ENCODE measurements at regions not wholly inside any gene's neighbourhood (a gene's known extent, or its start where the extent isn't known, plus 50 kb on each side); places are given as distances from the start of the nearest gene placed in this dataset.

DNA sequence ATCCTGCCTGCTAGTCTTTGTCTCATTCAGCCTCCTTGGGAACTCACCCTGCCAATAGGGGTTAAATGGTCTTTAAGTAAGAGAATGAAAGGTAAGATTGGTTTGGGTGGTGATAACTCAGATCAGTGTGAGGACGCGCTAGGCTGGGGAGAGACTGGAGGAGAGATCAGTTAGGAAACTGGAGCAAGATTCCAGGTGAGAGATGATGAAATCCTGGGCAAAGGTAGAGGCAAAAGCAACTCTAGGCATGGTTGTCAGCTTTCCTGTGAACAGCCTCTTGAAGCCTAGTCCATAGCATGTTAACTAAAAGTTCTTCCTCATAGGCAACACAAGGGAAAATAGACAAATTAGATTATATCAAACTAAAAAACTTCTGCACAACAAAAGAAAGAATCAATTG lies 145.2 kb upstream of the ANKRD28 start:
- Histone ChIP-seq H3K9ac (ENCODE audit: low read length in 3 of 3) (no peak overlapping the region), H3K4me3 (ENCODE audit: low read length in 3 of 3) (no peak overlapping the region), H3K9me3 (ENCODE audit: control insufficient read depth in 2 of 3, insufficient read depth in 1 of 3, low read length in 3 of 3) (no peaks in the 10 kb centered on the region), H3K4me1 (ENCODE audit: control insufficient read depth in 2 of 3, insufficient read depth in 2 of 3, low read depth in 1 of 3, low read length in 3 of 3) (no peaks in the 10 kb centered on the region), H3K36me3 (ENCODE audit: control insufficient read depth in 2 of 3, insufficient read depth in 3 of 3, low read length in 3 of 3) (no peaks in the 10 kb centered on the region), H3K27ac (ENCODE audit: low read depth in 2 of 2, low read length in 2 of 2) (no peak overlapping the region), H3K27me3 (ENCODE audit: control insufficient read depth, insufficient read depth, low read length) (no peaks in the 10 kb centered on the region)
- intact Hi-C loops (cut with DNase I) = no loop called here
- DNase-seq = no peak
- TF ChIP-seq, protein P1, sequence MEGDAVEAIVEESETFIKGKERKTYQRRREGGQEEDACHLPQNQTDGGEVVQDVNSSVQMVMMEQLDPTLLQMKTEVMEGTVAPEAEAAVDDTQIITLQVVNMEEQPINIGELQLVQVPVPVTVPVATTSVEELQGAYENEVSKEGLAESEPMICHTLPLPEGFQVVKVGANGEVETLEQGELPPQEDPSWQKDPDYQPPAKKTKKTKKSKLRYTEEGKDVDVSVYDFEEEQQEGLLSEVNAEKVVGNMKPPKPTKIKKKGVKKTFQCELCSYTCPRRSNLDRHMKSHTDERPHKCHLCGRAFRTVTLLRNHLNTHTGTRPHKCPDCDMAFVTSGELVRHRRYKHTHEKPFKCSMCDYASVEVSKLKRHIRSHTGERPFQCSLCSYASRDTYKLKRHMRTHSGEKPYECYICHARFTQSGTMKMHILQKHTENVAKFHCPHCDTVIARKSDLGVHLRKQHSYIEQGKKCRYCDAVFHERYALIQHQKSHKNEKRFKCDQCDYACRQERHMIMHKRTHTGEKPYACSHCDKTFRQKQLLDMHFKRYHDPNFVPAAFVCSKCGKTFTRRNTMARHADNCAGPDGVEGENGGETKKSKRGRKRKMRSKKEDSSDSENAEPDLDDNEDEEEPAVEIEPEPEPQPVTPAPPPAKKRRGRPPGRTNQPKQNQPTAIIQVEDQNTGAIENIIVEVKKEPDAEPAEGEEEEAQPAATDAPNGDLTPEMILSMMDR (IDR thresholded peaks at IDR 0.05; ENCODE audit: borderline replicate concordance, extremely low read depth, insufficient read depth) = no peak
- no peak for FAIRE-seq

DNA sequence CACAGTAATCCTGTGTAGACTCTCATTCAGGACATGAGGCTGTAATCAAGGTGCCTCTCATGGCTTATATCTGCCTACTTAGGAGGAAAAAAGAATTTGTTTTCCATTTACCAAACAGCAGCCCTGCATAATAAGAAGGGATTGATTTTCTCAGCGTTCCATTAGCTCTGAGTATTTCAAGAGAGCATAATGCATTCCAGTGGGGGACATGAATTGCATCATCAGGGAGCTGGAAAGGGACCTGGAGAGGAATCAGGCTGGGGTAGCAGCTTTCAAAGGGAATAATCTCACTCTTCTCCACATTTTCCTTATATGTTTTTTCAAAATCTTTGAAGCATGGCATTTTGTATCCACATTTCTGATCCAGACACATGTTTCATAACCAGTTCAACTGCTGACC lies 150.6 kb upstream of the ANKRD28 start:
- Histone ChIP-seq H3K9me3 (ENCODE audit: control insufficient read depth in 2 of 3, insufficient read depth in 1 of 3, low read length in 3 of 3) (no peaks in the 10 kb centered on the region), H3K27ac (ENCODE audit: low read depth in 2 of 2, low read length in 2 of 2) (no peak overlapping the region), H3K9ac (ENCODE audit: low read length in 3 of 3) (no peak overlapping the region), H3K36me3 (ENCODE audit: control insufficient read depth in 2 of 3, insufficient read depth in 3 of 3, low read length in 3 of 3) (no peaks in the 10 kb centered on the region), H3K27me3 (ENCODE audit: control insufficient read depth, insufficient read depth, low read length) (no peaks in the 10 kb centered on the region), H3K4me1 (ENCODE audit: control insufficient read depth in 2 of 3, insufficient read depth in 2 of 3, low read depth in 1 of 3, low read length in 3 of 3) (no peaks in the 10 kb centered on the region), H3K4me3 (ENCODE audit: low read length in 3 of 3) (no peak overlapping the region)
- intact Hi-C loops (cut with DNase I) = no loop called here
- TF ChIP-seq, protein P1 (IDR thresholded peaks at IDR 0.05; ENCODE audit: borderline replicate concordance, extremely low read depth, insufficient read depth) = no peak
- no peak for DNase-seq
- no peak for FAIRE-seq

DNA sequence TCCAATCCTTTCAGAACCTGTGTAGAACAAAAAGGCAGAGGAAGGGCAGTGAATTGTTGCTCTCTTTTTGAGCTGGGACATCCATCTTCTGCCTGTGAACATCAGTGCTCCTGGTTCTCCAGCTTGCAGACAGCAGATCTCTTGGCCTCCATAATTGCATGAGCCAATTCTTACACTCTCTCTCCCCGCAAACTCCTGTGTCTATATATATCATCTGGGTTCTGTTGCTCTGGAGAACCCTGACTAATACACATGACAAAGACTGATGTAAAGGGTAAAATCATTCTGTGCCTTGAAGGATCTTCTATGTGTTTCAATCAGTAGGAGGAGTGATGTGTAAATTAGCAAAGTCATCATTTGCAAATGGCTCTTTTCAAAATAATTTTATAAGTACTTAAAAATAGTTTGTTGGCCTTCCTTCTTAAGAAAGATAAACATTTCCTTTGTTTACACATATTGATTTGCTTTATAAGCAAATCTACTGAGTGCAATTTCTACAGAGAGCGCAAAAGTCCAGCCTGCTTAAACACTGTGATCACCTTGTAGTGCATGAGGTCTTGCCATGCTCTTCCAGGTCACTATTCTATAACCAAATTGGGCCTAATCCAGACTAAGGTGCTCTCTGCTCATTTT lies 154.9 kb upstream of the ANKRD28 start:
- no peak for FAIRE-seq
- Histone ChIP-seq H3K9me3 (ENCODE audit: control insufficient read depth in 2 of 3, insufficient read depth in 1 of 3, low read length in 3 of 3) (no peaks in the 10 kb centered on the region), H3K27ac (ENCODE audit: low read depth in 2 of 2, low read length in 2 of 2) (no peak overlapping the region), H3K36me3 (ENCODE audit: control insufficient read depth in 2 of 3, insufficient read depth in 3 of 3, low read length in 3 of 3) (no peaks in the 10 kb centered on the region), H3K4me1 (ENCODE audit: control insufficient read depth in 2 of 3, insufficient read depth in 2 of 3, low read depth in 1 of 3, low read length in 3 of 3) (no peaks in the 10 kb centered on the region), H3K9ac (ENCODE audit: low read length in 3 of 3) (no peak overlapping the region), H3K27me3 (ENCODE audit: control insufficient read depth, insufficient read depth, low read length) (no peaks in the 10 kb centered on the region), H3K4me3 (ENCODE audit: low read length in 3 of 3) (no peak overlapping the region)
- no peak for DNase-seq
- intact Hi-C loops (cut with DNase I) = no loop called here
- TF ChIP-seq, protein P1 (IDR thresholded peaks at IDR 0.05; ENCODE audit: borderline replicate concordance, extremely low read depth, insufficient read depth) = no peak

DNA sequence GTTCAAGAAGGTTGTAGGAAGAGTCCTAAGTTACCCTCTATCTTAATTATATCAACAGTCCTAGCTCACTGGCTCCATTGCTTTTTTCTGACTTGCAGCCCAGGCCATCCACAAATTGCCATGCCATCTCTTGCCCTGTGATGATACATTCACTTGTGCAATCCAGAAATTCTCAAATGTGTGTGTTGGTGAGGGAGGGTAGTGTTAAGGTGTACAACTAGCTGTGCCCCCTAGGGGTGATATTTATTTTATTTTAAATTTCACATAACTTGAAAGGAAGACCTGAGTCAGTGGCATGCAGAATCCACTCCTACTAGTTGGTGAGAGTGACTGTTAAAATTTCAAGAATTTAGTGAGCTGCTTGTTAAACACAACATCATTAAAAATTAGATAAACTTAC lies 156.1 kb upstream of the ANKRD28 start:
- Histone ChIP-seq H3K4me3 (ENCODE audit: low read length in 3 of 3) (no peak overlapping the region), H3K9ac (ENCODE audit: low read length in 3 of 3) (no peak overlapping the region), H3K4me1 (ENCODE audit: control insufficient read depth in 2 of 3, insufficient read depth in 2 of 3, low read depth in 1 of 3, low read length in 3 of 3) (no peaks in the 10 kb centered on the region), H3K9me3 (ENCODE audit: control insufficient read depth in 2 of 3, insufficient read depth in 1 of 3, low read length in 3 of 3) (no peaks in the 10 kb centered on the region), H3K27me3 (ENCODE audit: control insufficient read depth, insufficient read depth, low read length) (no peaks in the 10 kb centered on the region), H3K36me3 (ENCODE audit: control insufficient read depth in 2 of 3, insufficient read depth in 3 of 3, low read length in 3 of 3) (no peaks in the 10 kb centered on the region), H3K27ac (ENCODE audit: low read depth in 2 of 2, low read length in 2 of 2) (no peak overlapping the region)
- TF ChIP-seq, protein P1 (IDR thresholded peaks at IDR 0.05; ENCODE audit: borderline replicate concordance, extremely low read depth, insufficient read depth) = no peak
- intact Hi-C loops (cut with DNase I) = no loop called here
- DNase-seq = no peak
- FAIRE-seq = no peak

Measured in kidney (tissue), 13 donors.